Ovary (tissue), 7 donors: ENCODE measurements at regions not wholly inside any gene's neighbourhood (a gene's known extent, or its start where the extent isn't known, plus 50 kb on each side); places are given as distances from the start of the nearest gene placed in this dataset.

ENCODE experiments used
- DNase-seq, 5 donors: peaks; one replicate each; pipeline ENCODE4 v3.0.0-alpha.2; 2019 to 2020
- H3K27ac ChIP-seq, 2 donors: fragments of 200-600 bp; one replicate each; pipeline versions ENCODE4 v1.5.1 to v1.8.0; 2019 to 2022
- H3K27me3 ChIP-seq: fragments of 200-600 bp; one replicate; pipeline ENCODE4 v1.8.0; 2022
- H3K36me3 ChIP-seq: fragments of 200-600 bp; sonication (generic); one replicate; pipeline ENCODE4 v1.5.1; 2019
- H3K4me1 ChIP-seq: one replicate; pipeline ENCODE4 v1.8.1; 2013; ENCODE audit warnings: mild to moderate bottlenecking, moderate library complexity; ENCODE audit not compliant: insufficient read depth
- H3K4me3 ChIP-seq: fragments of 200-600 bp; sonication (generic); one replicate; pipeline ENCODE4 v1.5.1; 2017
- H3K9me3 ChIP-seq, 2 donors: fragments of 200-600 bp in 1 of 2; sonication (generic) in 1 of 2; one replicate each; pipeline versions ENCODE4 v1.5.1 to v1.8.1; 2013 to 2019; ENCODE audit warnings: mild to moderate bottlenecking in 1 of 2, moderate library complexity in 1 of 2
- EP300 ChIP-seq: sonication (generic); formaldehyde crosslinking; IDR thresholded peaks from one replicate; pipeline ENCODE4 v1.6.1; 2017; ENCODE audit warnings: antibody characterized with exemption
- POLR2A ChIP-seq: fragments of 450-650 bp; IDR thresholded peaks from one replicate; pipeline ENCODE4 v1.6.1; 2017; ENCODE audit warnings: antibody characterized with exemption, mild to moderate bottlenecking, moderate library complexity
- WGBS, 3 donors: extraction: QIAGEN DNeasy Blood & Tissue Kit in 1 of 3; methylation state at CpG; one replicate each; pipeline versions ENCODE4 v1.1.5 to v1.1.7; 2013 to 2017; 5-methylcytosine and 5-hydroxymethylcytosine counted together
- intact Hi-C, 4 donors: fragments of 100-400 bp; cut with DNase I; formaldehyde crosslinking; loops; one replicate each; pipeline versions ENCODE4 v1.11.0 to v1.15.1; 2022 to 2023
- TF ChIP-seq, protein P1 (sequence below), 3 donors: fragments of 450-650 bp in 2 of 3; fragments of 200-600 bp in 1 of 3; IDR thresholded peaks; one replicate each; pipeline versions ENCODE4 v1.5.1 to v1.8.0; 2016 to 2022; ENCODE audit warnings: antibody characterized with exemption in 3 of 3, mild to moderate bottlenecking in 1 of 3
- donor health status: DM: no; HTN: no; CAD: no; lungs with moderate emphysema.
- donor health status: DM: no; HTN: no; CAD: no.
- donor health status: Bipolar disorder and iron deficiency.
- donor health status: DM: no; HTN: no; CAD: no.
- donor health status: DM: yes; HTN: yes; CAD: no.

DNA sequence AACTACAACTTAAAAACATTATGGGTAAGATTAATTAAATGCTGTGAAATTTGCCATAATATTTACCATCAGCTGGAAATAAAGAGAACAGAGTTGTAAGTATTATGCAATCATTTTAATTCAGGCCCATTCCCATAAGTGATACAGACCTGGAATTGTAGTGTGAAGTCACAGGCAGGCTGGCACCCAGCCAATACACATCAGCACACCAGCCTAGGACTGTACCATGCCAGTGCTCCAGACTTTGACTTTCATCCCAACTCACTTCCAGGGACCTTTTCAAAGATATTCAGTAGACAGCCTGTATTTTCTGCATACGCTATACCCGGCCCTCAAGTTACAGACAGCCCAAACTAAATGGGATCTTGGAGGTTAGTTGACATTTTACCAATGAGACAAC is 143.3 kb downstream of the TES start:
- DNase-seq: peak; percentile 29 to 66 (median 59)
- WGBS, 3 donors: 44 to 53% (median 51%) methylated on average over 2 of the region's 2 CpGs
- TF ChIP-seq, protein P1, sequence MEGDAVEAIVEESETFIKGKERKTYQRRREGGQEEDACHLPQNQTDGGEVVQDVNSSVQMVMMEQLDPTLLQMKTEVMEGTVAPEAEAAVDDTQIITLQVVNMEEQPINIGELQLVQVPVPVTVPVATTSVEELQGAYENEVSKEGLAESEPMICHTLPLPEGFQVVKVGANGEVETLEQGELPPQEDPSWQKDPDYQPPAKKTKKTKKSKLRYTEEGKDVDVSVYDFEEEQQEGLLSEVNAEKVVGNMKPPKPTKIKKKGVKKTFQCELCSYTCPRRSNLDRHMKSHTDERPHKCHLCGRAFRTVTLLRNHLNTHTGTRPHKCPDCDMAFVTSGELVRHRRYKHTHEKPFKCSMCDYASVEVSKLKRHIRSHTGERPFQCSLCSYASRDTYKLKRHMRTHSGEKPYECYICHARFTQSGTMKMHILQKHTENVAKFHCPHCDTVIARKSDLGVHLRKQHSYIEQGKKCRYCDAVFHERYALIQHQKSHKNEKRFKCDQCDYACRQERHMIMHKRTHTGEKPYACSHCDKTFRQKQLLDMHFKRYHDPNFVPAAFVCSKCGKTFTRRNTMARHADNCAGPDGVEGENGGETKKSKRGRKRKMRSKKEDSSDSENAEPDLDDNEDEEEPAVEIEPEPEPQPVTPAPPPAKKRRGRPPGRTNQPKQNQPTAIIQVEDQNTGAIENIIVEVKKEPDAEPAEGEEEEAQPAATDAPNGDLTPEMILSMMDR (IDR thresholded peaks at IDR 0.05): no peak
- no peak for TF ChIP-seq EP300
- TF ChIP-seq POLR2A: no peak
- H3K36me3 ChIP-seq: no peaks in the 10 kb centered on the region
- no peaks in the 10 kb centered on the region for H3K27me3 ChIP-seq
- no peak overlapping the region for H3K4me3 ChIP-seq
- H3K4me1 ChIP-seq: peaks cover 24% of the 10 kb centered on the region
- intact Hi-C loops: no loop called here
- H3K9me3 ChIP-seq: no peaks in the 10 kb centered on the region
- peak overlapping the region in 1 of 2 donors; percentile 71 for H3K27ac ChIP-seq

DNA sequence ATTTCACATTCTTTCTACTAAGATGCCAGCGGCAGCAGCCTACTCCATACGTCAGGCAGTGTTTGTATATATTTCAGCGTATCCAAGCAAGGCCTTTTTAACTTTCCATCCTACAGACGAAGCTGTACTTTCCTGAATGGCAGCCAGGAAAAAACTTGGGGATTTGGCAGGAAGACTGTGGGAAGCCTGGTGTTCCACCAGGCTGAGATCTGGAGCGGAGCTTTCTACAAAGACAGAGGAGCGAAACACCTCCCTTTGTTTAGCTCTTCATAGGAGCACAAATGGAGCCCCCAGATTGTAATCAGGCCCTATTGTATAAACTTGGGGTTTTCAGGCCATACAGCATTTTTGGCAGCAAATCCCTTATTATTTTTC is 143.8 kb downstream of the TES start:
- intact Hi-C loops: no loop called here
- Histone ChIP-seq H3K36me3 (no peaks in the 10 kb centered on the region), H3K4me1 (peaks cover 24% of the 10 kb centered on the region), H3K4me3 (no peak overlapping the region), H3K27ac (peak overlapping the region in 1 of 2 donors; percentile 71), H3K27me3 (no peaks in the 10 kb centered on the region), H3K9me3 (no peaks in the 10 kb centered on the region)
- peak; percentile 48 to 61 (median 55) for DNase-seq
- WGBS, 3 donors: 1 to 8% (median 3%) methylated on average over 6 of the region's 6 CpGs
- TF ChIP-seq, protein P1 (IDR thresholded peaks at IDR 0.05): no peak
- no peak for TF ChIP-seq EP300
- TF ChIP-seq POLR2A: no peak

DNA sequence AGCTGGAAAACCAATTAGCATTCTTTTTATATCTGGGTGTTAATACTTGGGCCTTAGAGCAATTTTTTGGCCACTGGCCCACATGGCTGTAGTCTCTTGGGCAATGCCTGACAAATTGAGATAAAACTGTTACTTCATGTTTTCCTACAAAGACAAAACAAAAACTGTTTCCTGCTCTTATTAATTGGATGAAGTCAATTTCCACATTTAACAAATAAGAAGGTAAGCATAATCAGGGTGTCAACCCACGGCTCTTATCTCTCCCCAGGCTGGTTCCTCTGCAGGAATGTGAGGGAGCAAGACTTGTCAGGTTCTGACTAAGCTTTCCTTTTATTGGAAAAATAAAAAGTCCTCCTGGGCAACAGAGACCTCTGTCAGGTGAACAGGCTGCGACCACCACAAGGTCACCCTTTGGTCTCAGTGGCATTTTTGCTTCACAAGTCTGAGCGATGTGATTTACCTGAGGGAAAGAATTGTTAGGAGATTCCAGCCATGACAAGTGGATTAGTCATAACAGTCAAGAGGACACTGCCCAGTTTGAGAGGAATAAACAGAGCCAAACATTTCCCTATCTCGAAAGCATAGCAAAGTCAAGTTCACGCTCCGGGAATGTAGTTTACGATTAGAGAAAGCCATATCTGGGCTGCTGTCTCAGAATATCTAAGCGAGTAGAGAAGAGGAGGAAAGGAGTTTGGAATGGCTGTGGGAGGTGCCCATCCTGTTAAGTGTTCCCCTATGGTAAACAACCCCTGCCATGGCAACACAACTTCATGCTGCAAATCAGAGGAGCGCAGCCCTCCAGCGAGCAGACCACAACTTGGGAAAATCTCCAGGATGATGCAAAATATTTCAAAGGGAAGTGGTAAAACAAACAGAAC is 144.4 kb downstream of the TES start:
- H3K9me3 ChIP-seq: no peaks in the 10 kb centered on the region
- 0 to 3% (median 1%) methylated on average over 10 of the region's 10 CpGs for WGBS, 3 donors
- no peaks in the 10 kb centered on the region for H3K27me3 ChIP-seq
- H3K36me3 ChIP-seq: no peaks in the 10 kb centered on the region
- intact Hi-C loops: loop anchor here in 1 of 4 donors (5.0 kb wide), 1 partner anchor 173 kb away; the partner anchor contains the start of gene CAV1
- H3K4me3 ChIP-seq: no peak overlapping the region
- TF ChIP-seq, protein P1 (IDR thresholded peaks at IDR 0.05): no peak
- TF ChIP-seq EP300: no peak
- H3K4me1 ChIP-seq: peaks cover 24% of the 10 kb centered on the region
- H3K27ac ChIP-seq: peak overlapping the region in 1 of 2 donors; percentile 71
- peak; percentile 69 to 79 (median 74) for DNase-seq

DNA sequence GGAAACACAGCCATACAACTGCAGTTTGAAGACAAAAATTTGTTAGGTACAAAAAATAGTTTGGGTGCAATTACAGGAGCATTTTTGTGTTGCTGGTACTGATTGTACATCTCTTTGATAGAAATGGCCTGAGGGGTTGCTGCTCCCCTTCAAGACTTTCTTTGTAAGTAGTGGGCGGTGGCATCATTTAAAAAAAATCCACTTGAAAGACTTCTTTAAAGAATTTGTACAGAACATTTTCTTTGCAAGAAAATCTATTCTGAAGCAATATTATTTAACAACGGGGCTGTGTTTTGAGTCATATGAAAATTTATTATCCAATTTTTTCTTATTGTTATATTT is 144.1 kb upstream of the CAV2 start:
- intact Hi-C loops: loop anchor here in 1 of 4 donors (5.0 kb wide), 1 partner anchor 172 kb away; the partner anchor contains the start of gene CAV1
- TF ChIP-seq EP300 (no peak), POLR2A (no peak)
- TF ChIP-seq, protein P1 (IDR thresholded peaks at IDR 0.05): no peak
- Histone ChIP-seq H3K36me3 (no peaks in the 10 kb centered on the region), H3K9me3 (no peaks in the 10 kb centered on the region), H3K27me3 (no peaks in the 10 kb centered on the region), H3K27ac (no peak overlapping the region), H3K4me1 (peaks cover 24% of the 10 kb centered on the region), H3K4me3 (no peak overlapping the region)
- 5 to 8% (median 7%) methylated on average over 2 of the region's 2 CpGs for WGBS, 3 donors
- DNase-seq: no peak
